LNCaP clone FGC (cell line): ENCODE measurements at regions not wholly inside any gene's neighbourhood (a gene's known extent, or its start where the extent isn't known, plus 50 kb on each side); places are given as distances from the start of the nearest gene placed in this dataset.

ENCODE experiments used
- DNase-seq: peaks from one replicate; pipeline ENCODE4 v3.0.0-alpha.2; 2011; ENCODE audit warnings: low read depth
- H3K4me3 ChIP-seq: 2 replicates; pipeline ENCODE4 v1.5.1; 2011; ENCODE audit warnings: mild to moderate bottlenecking, low read depth, low read length, control low read depth
- TF ChIP-seq, protein P1 (sequence below): IDR thresholded peaks from 2 replicates; pipeline ENCODE4 v1.5.1; 2012; ENCODE audit warnings: mild to moderate bottlenecking; ENCODE audit not compliant: control insufficient read depth, insufficient read depth; ENCODE audit errors: extremely low read depth

DNA sequence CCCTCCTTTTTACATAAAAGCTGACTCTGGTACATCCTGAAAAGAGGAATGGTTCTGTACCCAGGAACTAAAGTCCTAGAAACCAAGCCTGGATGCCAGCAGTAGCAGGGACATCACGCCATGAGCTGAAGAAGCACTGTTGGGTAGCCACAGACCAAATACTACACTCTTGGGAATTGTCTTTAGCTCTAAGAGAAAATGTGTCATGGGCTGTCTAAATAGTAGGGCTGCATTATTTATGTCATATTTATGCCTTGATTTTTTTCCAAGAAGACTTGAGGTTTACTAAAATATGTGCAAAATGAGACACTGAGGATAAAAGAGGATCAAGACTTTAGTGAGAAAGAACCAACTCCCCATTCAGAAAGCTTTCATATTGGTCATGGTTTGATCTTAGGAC is 213.6 kb downstream of the RAB38 start:
- no peak for DNase-seq
- TF ChIP-seq, protein P1, sequence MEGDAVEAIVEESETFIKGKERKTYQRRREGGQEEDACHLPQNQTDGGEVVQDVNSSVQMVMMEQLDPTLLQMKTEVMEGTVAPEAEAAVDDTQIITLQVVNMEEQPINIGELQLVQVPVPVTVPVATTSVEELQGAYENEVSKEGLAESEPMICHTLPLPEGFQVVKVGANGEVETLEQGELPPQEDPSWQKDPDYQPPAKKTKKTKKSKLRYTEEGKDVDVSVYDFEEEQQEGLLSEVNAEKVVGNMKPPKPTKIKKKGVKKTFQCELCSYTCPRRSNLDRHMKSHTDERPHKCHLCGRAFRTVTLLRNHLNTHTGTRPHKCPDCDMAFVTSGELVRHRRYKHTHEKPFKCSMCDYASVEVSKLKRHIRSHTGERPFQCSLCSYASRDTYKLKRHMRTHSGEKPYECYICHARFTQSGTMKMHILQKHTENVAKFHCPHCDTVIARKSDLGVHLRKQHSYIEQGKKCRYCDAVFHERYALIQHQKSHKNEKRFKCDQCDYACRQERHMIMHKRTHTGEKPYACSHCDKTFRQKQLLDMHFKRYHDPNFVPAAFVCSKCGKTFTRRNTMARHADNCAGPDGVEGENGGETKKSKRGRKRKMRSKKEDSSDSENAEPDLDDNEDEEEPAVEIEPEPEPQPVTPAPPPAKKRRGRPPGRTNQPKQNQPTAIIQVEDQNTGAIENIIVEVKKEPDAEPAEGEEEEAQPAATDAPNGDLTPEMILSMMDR = no peak
- no peak overlapping the region for H3K4me3 ChIP-seq

DNA sequence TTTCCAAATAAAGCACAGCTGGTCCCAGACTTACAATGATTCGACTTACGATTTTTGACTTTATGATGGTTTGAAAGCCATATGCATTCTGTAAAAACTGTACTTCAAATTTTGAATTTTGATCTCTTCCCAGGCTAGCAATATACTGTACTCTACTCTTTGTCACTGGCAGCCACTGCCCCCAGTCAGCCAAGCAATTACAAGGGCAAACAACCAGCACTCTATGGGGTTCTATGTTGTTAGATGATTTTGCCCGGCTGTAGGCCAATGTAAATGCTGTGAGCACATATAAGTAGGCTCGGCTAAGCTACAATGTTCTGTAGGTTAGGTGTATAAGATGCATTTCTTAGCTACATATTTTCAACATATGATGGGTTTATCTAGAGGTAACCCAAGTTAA is 217.3 kb downstream of the RAB38 start:
- TF ChIP-seq, protein P1 = no peak
- DNase-seq = no peak

DNA sequence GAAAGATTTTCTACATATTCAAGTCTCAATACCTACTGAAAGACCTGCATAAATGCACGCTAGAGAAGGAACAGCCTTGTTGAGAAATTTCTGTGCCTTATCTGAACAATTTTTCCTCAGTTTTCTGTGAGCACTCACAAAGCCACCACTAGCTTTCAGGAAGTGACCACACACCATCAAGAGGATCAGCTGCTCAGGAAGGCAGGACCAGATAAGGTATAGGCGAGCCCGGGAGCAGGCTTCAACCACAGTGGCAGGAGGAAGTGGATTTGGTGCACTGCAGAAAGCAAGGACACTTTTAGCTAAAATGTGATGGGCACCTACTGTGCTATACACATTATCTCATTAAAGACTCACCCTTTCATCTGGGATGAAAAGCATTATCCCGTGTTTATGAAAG is 220.8 kb downstream of the RAB38 start:
- no peak overlapping the region for H3K4me3 ChIP-seq
- TF ChIP-seq, protein P1 = no peak
- no peak for DNase-seq

More for the DNA sequence above, 217.3 kb downstream of the RAB38 start:
- H3K4me3 ChIP-seq = no peak overlapping the region

DNA sequence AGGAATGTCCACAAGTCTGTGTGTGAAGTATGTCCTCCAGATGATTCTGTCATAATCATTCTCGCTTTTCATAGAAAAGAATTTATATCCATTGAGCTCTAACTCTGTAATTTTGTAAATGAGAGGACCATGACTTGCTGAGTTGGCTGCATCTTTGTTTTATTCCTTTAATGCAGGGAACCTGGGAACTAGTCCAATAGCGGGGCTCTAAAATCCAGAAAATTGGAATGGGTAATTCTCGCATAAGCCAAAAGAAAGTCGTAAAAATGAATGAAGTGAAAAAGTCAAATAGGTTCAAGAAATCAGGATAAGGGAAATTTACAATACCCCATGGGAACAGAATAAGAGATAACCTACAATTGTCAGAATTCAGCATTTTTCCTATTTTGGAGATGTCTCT is 232.5 kb downstream of the RAB38 start:
- TF ChIP-seq, protein P1 = no peak
- DNase-seq = no peak
- H3K4me3 ChIP-seq = no peak overlapping the region

DNA sequence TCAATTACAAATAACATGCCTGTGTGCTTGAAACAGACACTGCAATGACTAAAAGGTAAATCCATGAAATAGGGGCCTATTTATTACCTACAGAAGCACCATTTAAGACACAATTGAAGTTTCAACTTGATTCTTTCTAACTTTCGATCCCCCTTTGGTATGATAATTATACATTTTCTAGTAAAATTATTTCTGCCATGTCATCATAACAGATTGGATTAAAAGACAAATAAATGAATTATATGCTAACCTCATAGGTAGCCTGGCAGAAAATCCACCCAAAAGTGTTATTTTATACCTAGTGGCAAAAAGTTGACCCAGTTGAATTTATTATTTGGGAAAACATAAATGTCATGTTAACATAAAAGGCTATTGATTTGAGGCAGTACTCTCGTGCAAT is 241.1 kb downstream of the RAB38 start:
- TF ChIP-seq, protein P1 = no peak
- DNase-seq = no peak
- no peak overlapping the region for H3K4me3 ChIP-seq

DNA sequence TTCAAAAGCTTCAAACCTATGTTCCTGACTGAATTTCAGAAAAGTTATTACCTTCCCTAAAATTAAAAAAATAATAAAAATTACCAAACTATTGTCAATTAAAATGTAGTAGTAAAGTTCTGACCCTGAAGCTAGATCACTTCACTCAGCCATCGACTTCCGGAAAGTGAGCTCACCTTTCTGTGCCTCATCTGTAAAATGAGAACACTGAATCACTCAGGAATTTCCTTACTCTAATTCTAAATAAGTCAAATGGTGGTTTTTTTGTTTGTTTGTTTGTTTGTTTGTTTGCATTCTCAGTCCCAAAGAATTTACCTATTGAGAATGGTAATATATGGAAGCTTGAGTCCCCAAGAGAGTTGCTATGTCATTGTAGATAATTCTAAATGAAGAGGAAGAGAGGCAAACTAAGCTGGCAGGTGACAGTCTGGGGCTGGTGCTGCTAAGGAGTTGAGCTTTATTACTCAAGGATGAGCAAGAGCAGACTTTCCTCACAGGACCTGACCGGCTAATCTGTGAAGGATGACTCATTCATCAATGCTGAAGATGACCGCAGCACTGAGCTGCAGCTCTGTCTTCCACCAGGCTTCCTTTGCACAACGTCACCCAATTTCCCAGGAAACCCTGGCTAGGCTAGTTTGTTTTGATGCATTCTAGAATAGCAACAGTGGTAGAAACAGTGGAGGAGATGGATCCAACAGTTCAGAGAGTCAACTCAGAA is 248.8 kb downstream of the RAB38 start:
- no peak overlapping the region for H3K4me3 ChIP-seq
- DNase-seq = no peak

More for the DNA sequence above, 248.8 kb downstream of the RAB38 start:
- TF ChIP-seq, protein P1 = no peak
